PFSK-1 (cell line): ENCODE measurements at regions not wholly inside any gene's neighbourhood (a gene's known extent, or its start where the extent isn't known, plus 50 kb on each side); places are given as distances from the start of the nearest gene placed in this dataset.

Experiments
- FOXP2 ChIP-seq: optimal IDR thresholded peaks from 2 replicates; pipeline ENCODE3; 2011; ENCODE audit warnings: borderline replicate concordance, control low read depth, inconsistent platforms; ENCODE audit not compliant: insufficient read depth; ENCODE audit errors: extremely low read length, extremely low read depth
- POLR2AphosphoS5 ChIP-seq: IDR thresholded peaks from 2 replicates; pipeline ENCODE4 v1.6.1; 2012; ENCODE audit warnings: low read depth, mild to moderate bottlenecking, control low read depth, low read length, moderate library complexity
- SIN3A ChIP-seq: IDR thresholded peaks from 2 replicates; pipeline ENCODE4 v1.6.1; 2012; ENCODE audit warnings: mild to moderate bottlenecking, low read length, moderate library complexity, borderline replicate concordance; ENCODE audit not compliant: insufficient read depth
- TAF1 ChIP-seq: IDR thresholded peaks from 2 replicates; pipeline ENCODE4 v1.6.1; 2012; ENCODE audit warnings: low read length, control low read depth, borderline replicate concordance; ENCODE audit not compliant: insufficient read depth
- TF ChIP-seq, protein P1 (sequence below), 2 experiments: IDR thresholded peaks; 2 replicates each; pipeline versions ENCODE4 v1.6.1 to v1.8.0; 2011 to 2012; ENCODE audit warnings: low read depth in 2 of 2, low read length in 2 of 2, control low read depth in 1 of 2, inconsistent platforms in 1 of 2, mild to moderate bottlenecking in 1 of 2, moderate library complexity in 1 of 2; ENCODE audit not compliant: insufficient read depth in 1 of 2

DNA sequence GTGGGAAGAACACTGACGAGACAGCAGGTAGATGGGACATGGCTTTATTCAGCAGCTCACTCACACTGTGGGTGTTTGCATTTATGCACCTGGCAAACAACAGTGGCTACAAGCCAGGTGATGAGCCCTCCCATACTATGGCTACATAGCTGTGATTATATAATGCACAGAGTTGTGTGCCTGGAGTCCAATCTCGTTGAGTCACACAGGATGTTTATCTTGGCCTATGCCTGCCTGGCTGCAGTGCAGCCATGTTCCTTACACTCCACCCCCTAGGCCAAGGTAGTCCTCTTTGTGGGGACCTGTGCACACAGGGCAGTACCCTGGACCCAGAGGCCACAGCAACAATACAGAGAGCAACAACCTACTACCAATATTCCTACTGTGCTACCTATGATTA lies 1643.8 kb downstream of the MRPL39 start:
- TF ChIP-seq FOXP2 (no peak), SIN3A (no peak), TAF1 (no peak), POLR2AphosphoS5 (no peak)
- TF ChIP-seq, protein P1, sequence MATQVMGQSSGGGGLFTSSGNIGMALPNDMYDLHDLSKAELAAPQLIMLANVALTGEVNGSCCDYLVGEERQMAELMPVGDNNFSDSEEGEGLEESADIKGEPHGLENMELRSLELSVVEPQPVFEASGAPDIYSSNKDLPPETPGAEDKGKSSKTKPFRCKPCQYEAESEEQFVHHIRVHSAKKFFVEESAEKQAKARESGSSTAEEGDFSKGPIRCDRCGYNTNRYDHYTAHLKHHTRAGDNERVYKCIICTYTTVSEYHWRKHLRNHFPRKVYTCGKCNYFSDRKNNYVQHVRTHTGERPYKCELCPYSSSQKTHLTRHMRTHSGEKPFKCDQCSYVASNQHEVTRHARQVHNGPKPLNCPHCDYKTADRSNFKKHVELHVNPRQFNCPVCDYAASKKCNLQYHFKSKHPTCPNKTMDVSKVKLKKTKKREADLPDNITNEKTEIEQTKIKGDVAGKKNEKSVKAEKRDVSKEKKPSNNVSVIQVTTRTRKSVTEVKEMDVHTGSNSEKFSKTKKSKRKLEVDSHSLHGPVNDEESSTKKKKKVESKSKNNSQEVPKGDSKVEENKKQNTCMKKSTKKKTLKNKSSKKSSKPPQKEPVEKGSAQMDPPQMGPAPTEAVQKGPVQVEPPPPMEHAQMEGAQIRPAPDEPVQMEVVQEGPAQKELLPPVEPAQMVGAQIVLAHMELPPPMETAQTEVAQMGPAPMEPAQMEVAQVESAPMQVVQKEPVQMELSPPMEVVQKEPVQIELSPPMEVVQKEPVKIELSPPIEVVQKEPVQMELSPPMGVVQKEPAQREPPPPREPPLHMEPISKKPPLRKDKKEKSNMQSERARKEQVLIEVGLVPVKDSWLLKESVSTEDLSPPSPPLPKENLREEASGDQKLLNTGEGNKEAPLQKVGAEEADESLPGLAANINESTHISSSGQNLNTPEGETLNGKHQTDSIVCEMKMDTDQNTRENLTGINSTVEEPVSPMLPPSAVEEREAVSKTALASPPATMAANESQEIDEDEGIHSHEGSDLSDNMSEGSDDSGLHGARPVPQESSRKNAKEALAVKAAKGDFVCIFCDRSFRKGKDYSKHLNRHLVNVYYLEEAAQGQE (IDR thresholded peaks at IDR 0.05; ENCODE audit: insufficient read depth in 1 of 2, low read depth in 2 of 2, low read length in 2 of 2), result no peak

DNA sequence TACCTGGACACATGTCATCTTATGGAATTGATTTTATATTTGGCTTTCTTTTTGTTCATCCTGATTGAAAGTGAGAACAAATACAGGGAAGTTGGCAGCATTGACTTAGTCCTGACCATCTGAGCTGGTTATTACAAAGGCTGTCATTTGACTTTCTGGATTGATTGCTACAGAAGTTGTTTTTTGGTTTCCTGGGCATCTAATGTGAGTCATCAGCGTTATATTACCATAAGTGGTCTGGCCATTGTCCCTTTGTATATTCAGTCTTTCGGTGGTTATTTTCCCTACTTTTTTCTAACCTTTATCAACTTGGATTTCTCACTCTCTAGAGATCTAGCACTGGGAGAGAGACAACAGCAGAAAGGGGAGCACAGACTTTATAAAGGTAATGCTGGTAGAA lies 1646.5 kb downstream of the MRPL39 start:
- no peak for TF ChIP-seq FOXP2
- no peak for TF ChIP-seq TAF1
- TF ChIP-seq POLR2AphosphoS5, result no peak
- no peak for TF ChIP-seq SIN3A
- TF ChIP-seq, protein P1 (IDR thresholded peaks at IDR 0.05; ENCODE audit: insufficient read depth in 1 of 2, low read depth in 2 of 2, low read length in 2 of 2), result no peak

DNA sequence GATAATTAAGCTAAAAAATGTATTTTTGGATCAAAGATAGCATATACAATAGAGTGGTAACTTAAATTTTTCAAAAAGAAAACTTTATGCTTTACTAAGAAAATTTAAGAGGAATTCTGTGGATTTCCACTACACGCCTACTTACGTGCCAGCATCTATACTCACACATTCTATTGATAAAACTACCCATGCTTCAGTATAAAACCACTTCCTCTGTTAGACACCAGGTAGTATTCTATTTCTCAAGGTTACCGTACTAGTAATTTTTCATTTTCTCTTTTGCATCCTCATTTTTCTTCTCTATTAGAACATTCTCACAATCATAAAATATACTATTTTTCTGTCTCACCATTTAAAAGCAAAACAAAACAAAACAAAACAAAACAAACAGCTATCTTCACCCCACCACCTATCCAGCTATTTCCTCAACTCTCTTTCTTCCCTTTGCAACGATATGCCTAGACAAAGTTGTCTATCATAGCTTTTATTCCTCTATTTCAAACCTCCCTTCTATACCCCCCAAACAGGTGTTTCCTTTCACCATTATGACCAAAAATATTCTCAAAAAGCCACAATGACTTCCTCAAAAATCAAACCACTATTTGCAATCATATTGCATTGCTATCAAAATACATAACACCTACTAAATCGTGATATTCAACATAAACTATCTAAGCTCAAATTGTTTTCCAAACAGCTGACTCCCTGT lies 1652.0 kb downstream of the MRPL39 start:
- TF ChIP-seq TAF1 (no peak), FOXP2 (no peak), POLR2AphosphoS5 (no peak), SIN3A (no peak)
- TF ChIP-seq, protein P1 (IDR thresholded peaks at IDR 0.05; ENCODE audit: insufficient read depth in 1 of 2, low read depth in 2 of 2, low read length in 2 of 2), result no peak

DNA sequence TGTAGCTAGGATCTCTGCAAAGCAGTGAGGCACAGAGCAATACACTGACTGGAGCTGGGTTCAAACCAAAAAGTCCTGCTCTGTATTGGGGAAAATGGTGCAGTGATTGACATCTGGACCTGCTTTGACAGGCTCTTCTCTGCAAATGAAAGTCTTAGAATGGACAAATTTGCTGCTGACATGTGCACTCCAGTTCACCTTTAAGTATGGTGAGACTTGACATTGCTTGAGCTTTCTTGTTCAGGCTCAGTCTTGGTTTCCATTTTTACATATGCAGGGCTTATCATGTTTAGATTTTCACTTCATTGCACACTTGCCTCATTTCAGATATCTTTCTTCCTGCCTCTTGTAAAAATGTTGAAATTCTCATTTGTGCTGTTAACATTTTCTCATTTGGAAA lies 1655.0 kb downstream of the MRPL39 start:
- TF ChIP-seq FOXP2 (no peak), POLR2AphosphoS5 (no peak), SIN3A (no peak), TAF1 (no peak)
- TF ChIP-seq, protein P1 (IDR thresholded peaks at IDR 0.05; ENCODE audit: insufficient read depth in 1 of 2, low read depth in 2 of 2, low read length in 2 of 2), result no peak

DNA sequence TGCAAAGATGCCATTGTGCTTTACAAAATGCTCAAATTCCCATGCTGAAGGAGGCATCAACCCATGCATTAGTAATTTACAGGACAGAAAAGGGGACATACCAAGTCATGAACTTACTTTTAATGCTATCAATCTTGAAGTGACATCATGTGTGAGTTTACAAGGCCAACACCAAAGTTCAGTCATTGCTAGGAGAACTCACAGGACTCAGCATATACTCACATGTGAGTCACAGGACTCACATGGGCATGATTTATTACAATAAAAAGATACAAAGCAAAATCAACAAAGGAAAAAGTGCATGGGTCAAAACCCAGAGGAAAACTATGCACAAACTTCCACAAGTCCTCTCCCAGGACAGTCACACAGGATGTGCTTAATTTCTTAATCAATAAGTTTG lies 1656.0 kb downstream of the MRPL39 start:
- TF ChIP-seq, protein P1 (IDR thresholded peaks at IDR 0.05; ENCODE audit: insufficient read depth in 1 of 2, low read depth in 2 of 2, low read length in 2 of 2), result no peak
- no peak for TF ChIP-seq TAF1
- TF ChIP-seq FOXP2, result no peak
- TF ChIP-seq SIN3A, result no peak
- TF ChIP-seq POLR2AphosphoS5, result no peak
